T1000 (cell line): ENCODE measurements at regions not wholly inside any gene's neighbourhood (a gene's known extent, or its start where the extent isn't known, plus 50 kb on each side); places are given as distances from the start of the nearest gene placed in this dataset.
"Not testable (repeated sequence)": the region's sequence is repeated elsewhere in the genome, so short reads cannot be mapped to it uniquely, and the experiment has no call there.

Source experiments
- DNase-seq: peaks from one replicate; lab custom pipeline; 2025; ENCODE audit warnings: mixed read lengths; lab: John Stamatoyannopoulos, UW

- DNase-seq, result no peak
Measured at GRCh38 chr22:44628835-44629234, 73.2 kb upstream of the PRR5 start.

- DNase-seq, result no peak
Measured at GRCh38 chr22:44628273-44628672, 73.7 kb upstream of the PRR5 start.

- no peak for DNase-seq
Measured at GRCh38 chr22:44627521-44628139, 74.4 kb upstream of the PRR5 start.

- DNase-seq, result peak; percentile 38
Measured at GRCh38 chr22:44625981-44626687, 75.9 kb upstream of the PRR5 start.

GRCh38 chr22:44625421-44625760 lies 76.6 kb upstream of the PRR5 start:
- no peak for DNase-seq

- DNase-seq, result no peak
Measured at GRCh38 chr22:44624689-44625420, 77.1 kb upstream of the PRR5 start.

- DNase-seq, result no peak
Measured at GRCh38 chr22:44623771-44624510, 78.1 kb upstream of the PRR5 start.

- DNase-seq, result no peak
Measured at GRCh38 chr22:44622679-44623078, 79.3 kb upstream of the PRR5 start.

- no peak for DNase-seq
Measured at GRCh38 chr22:44622147-44622427, 79.9 kb upstream of the PRR5 start.

- DNase-seq, result no peak
Measured at GRCh38 chr22:44621401-44622146, 80.4 kb upstream of the PRR5 start.

GRCh38 chr22:44620841-44621257 lies 81.2 kb upstream of the PRR5 start:
- no peak for DNase-seq

- DNase-seq, result no peak
Measured at GRCh38 chr22:44620129-44620840, 81.7 kb upstream of the PRR5 start.

GRCh38 chr22:44619560-44620128 lies 82.4 kb upstream of the PRR5 start:
- DNase-seq, result not testable (repeated sequence)

- not testable (repeated sequence) for DNase-seq
Measured at GRCh38 chr22:44618910-44619309, 83.1 kb upstream of the PRR5 start.

- no peak for DNase-seq
Measured at GRCh38 chr22:44618400-44618799, 83.6 kb upstream of the PRR5 start.

- DNase-seq, result no peak
Measured at GRCh38 chr22:44617828-44618227, 84.2 kb upstream of the PRR5 start.

GRCh38 chr22:44616882-44617655 lies 84.9 kb upstream of the PRR5 start:
- DNase-seq, result no peak

- DNase-seq, result no peak
Measured at GRCh38 chr22:44616461-44616860, 85.5 kb upstream of the PRR5 start.

GRCh38 chr22:44615602-44616180 lies 86.3 kb upstream of the PRR5 start:
- DNase-seq, result no peak

- no peak for DNase-seq
Measured at GRCh38 chr22:44615146-44615545, 86.9 kb upstream of the PRR5 start.
